ENCODE measurements at regions not wholly inside any gene's neighbourhood (a gene's known extent, or its start where the extent isn't known, plus 50 kb on each side); places are given as distances from the start of the nearest gene placed in this dataset.

- ChIA-PET CTCF (no interaction called here), POLR2A (ENCODE audit: low non-redundant PET) (no interaction called here)
- H3K27ac ChIP-seq = no peak overlapping the region
- no peak for DNase-seq (ENCODE audit: low spot score)
- TF ChIP-seq CTCF (conservative IDR thresholded peaks at IDR 0.05; ENCODE audit: low read depth) = no peak
These were observed 109.7 kb downstream of the LSM3 start for GRCh38 chr3:14288177-14288788.

GRCh38 chr3:14288833-14289451 is 110.3 kb downstream of the LSM3 start:
- CTCF ChIA-PET = no interaction called here
- H3K27ac ChIP-seq = no peak overlapping the region
- no peak for TF ChIP-seq CTCF (conservative IDR thresholded peaks at IDR 0.05; ENCODE audit: low read depth)
- POLR2A ChIA-PET (ENCODE audit: low non-redundant PET) = no interaction called here
- DNase-seq (ENCODE audit: low spot score) = no peak

- H3K27ac ChIP-seq = no peak overlapping the region
- ChIA-PET CTCF (no interaction called here), POLR2A (ENCODE audit: low non-redundant PET) (no interaction called here)
These were observed 111.2 kb downstream of the LSM3 start for GRCh38 chr3:14289590-14290461.

GRCh38 chr3:14290631-14291385 is 111.6 kb upstream of the SLC6A6 start:
- TF ChIP-seq CTCF (conservative IDR thresholded peaks at IDR 0.05; ENCODE audit: low read depth) = no peak
- ChIA-PET CTCF (no interaction called here), POLR2A (ENCODE audit: low non-redundant PET) (no interaction called here)
- H3K27ac ChIP-seq = no peak overlapping the region
- DNase-seq (ENCODE audit: low spot score) = no peak

More at GRCh38 chr3:14289590-14290461, 111.2 kb downstream of the LSM3 start:
- no peak for TF ChIP-seq CTCF (conservative IDR thresholded peaks at IDR 0.05; ENCODE audit: low read depth)
- no peak for DNase-seq (ENCODE audit: low spot score)

- ChIA-PET CTCF (no interaction called here), POLR2A (ENCODE audit: low non-redundant PET) (no interaction called here)
- no peak for TF ChIP-seq CTCF (conservative IDR thresholded peaks at IDR 0.05; ENCODE audit: low read depth)
These were observed 107.4 kb upstream of the SLC6A6 start for GRCh38 chr3:14295037-14295436.

GRCh38 chr3:14295801-14296200 is 106.6 kb upstream of the SLC6A6 start:
- ChIA-PET CTCF (no interaction called here), POLR2A (ENCODE audit: low non-redundant PET) (no interaction called here)
- no peak for DNase-seq (ENCODE audit: low spot score)
- TF ChIP-seq CTCF (conservative IDR thresholded peaks at IDR 0.05; ENCODE audit: low read depth) = no peak
- H3K27ac ChIP-seq = no peak overlapping the region

More at GRCh38 chr3:14295037-14295436, 107.4 kb upstream of the SLC6A6 start:
- H3K27ac ChIP-seq = no peak overlapping the region
- DNase-seq (ENCODE audit: low spot score) = no peak

Measured in RWPE1 (cell line).